ENCODE measurements at regions not wholly inside any gene's neighbourhood (a gene's known extent, or its start where the extent isn't known, plus 50 kb on each side); places are given as distances from the start of the nearest gene placed in this dataset.

GRCh38 chr5:30808996-30809395 is 384.5 kb upstream of the CDH6 start:
- TF ChIP-seq EP300 (IDR thresholded peaks at IDR 0.05; ENCODE audit: borderline replicate concordance), result no peak
- no peak for TF ChIP-seq TEAD4 (IDR thresholded peaks at IDR 0.05)
- no peak for TF ChIP-seq FOXM1 (IDR thresholded peaks at IDR 0.05; ENCODE audit: borderline replicate concordance, low read depth)
- TF ChIP-seq YY1 (IDR thresholded peaks at IDR 0.05; ENCODE audit: low read depth), result no peak
- no peak for TF ChIP-seq ZBTB7A (IDR thresholded peaks at IDR 0.05; ENCODE audit: low read depth)
- no peak for TF ChIP-seq CREB1 (IDR thresholded peaks at IDR 0.05; ENCODE audit: low read depth)
- TF ChIP-seq TAF1 (IDR thresholded peaks at IDR 0.05; ENCODE audit: low read depth), result no peak
- TF ChIP-seq TCF12 (IDR thresholded peaks at IDR 0.05; ENCODE audit: low read depth), result no peak
- peak; percentile 73 for TF ChIP-seq NFIC (IDR thresholded peaks at IDR 0.05)
- TF ChIP-seq USF1 (IDR thresholded peaks at IDR 0.05), result no peak
- TF ChIP-seq MAX (IDR thresholded peaks at IDR 0.05), result no peak
- TF ChIP-seq REST (IDR thresholded peaks at IDR 0.05; ENCODE audit: low read depth), result peak; percentile 96
- no peak for TF ChIP-seq CEBPB (IDR thresholded peaks at IDR 0.05)
- TF ChIP-seq EGR1 (IDR thresholded peaks at IDR 0.05), result no peak
- TF ChIP-seq RAD21 (IDR thresholded peaks at IDR 0.05; ENCODE audit: low read depth), result no peak

GRCh38 chr5:30804739-30805505 is 388.6 kb upstream of the CDH6 start:
- no peak for TF ChIP-seq CREB1 (IDR thresholded peaks at IDR 0.05; ENCODE audit: low read depth)
- TF ChIP-seq EGR1 (IDR thresholded peaks at IDR 0.05), result no peak
- peak; percentile 47 for TF ChIP-seq RAD21 (IDR thresholded peaks at IDR 0.05; ENCODE audit: low read depth)

GRCh38 chr5:30802961-30803705 is 390.4 kb upstream of the CDH6 start:
- TF ChIP-seq RAD21 (IDR thresholded peaks at IDR 0.05; ENCODE audit: low read depth) (0 out of 2 replicates have a peak, but pooled peaks have one; percentile 7), USF1 (IDR thresholded peaks at IDR 0.05) (no peak)

- TF ChIP-seq USF1 (IDR thresholded peaks at IDR 0.05), result no peak
- no peak for TF ChIP-seq FOXM1 (IDR thresholded peaks at IDR 0.05; ENCODE audit: borderline replicate concordance, low read depth)
- TF ChIP-seq EGR1 (IDR thresholded peaks at IDR 0.05), result no peak
- no peak for TF ChIP-seq EP300 (IDR thresholded peaks at IDR 0.05; ENCODE audit: borderline replicate concordance)
- TF ChIP-seq ZBTB7A (IDR thresholded peaks at IDR 0.05; ENCODE audit: low read depth), result no peak
- TF ChIP-seq MAX (IDR thresholded peaks at IDR 0.05), result no peak
- TF ChIP-seq CREB1 (IDR thresholded peaks at IDR 0.05; ENCODE audit: low read depth), result no peak
- no peak for TF ChIP-seq CEBPB (IDR thresholded peaks at IDR 0.05)
Observed at GRCh38 chr5:30781643-30782042, 411.8 kb upstream of the CDH6 start.

- TF ChIP-seq NFIC (IDR thresholded peaks at IDR 0.05), result no peak
- TF ChIP-seq USF1 (IDR thresholded peaks at IDR 0.05), result no peak
- no peak for TF ChIP-seq EGR1 (IDR thresholded peaks at IDR 0.05)
- TF ChIP-seq REST (IDR thresholded peaks at IDR 0.05; ENCODE audit: low read depth), result no peak
- no peak for TF ChIP-seq ZBTB7A (IDR thresholded peaks at IDR 0.05; ENCODE audit: low read depth)
- no peak for TF ChIP-seq FOXM1 (IDR thresholded peaks at IDR 0.05; ENCODE audit: borderline replicate concordance, low read depth)
- no peak for TF ChIP-seq YY1 (IDR thresholded peaks at IDR 0.05; ENCODE audit: low read depth)
- TF ChIP-seq TCF12 (IDR thresholded peaks at IDR 0.05; ENCODE audit: low read depth), result no peak
- TF ChIP-seq TEAD4 (IDR thresholded peaks at IDR 0.05), result no peak
- TF ChIP-seq RAD21 (IDR thresholded peaks at IDR 0.05; ENCODE audit: low read depth), result no peak
- TF ChIP-seq CREB1 (IDR thresholded peaks at IDR 0.05; ENCODE audit: low read depth), result no peak
- TF ChIP-seq EP300 (IDR thresholded peaks at IDR 0.05; ENCODE audit: borderline replicate concordance), result no peak
- no peak for TF ChIP-seq MAX (IDR thresholded peaks at IDR 0.05)
- TF ChIP-seq CEBPB (IDR thresholded peaks at IDR 0.05), result no peak
- no peak for TF ChIP-seq TAF1 (IDR thresholded peaks at IDR 0.05; ENCODE audit: low read depth)
Observed at GRCh38 chr5:30768056-30768690, 425.3 kb upstream of the CDH6 start.

Data from Ishikawa (cell line).